ENCODE measurements at regions not wholly inside any gene's neighbourhood (a gene's known extent, or its start where the extent isn't known, plus 50 kb on each side); places are given as distances from the start of the nearest gene placed in this dataset.
"Not testable (repeated sequence)": the region's sequence is repeated elsewhere in the genome, so short reads cannot be mapped to it uniquely, and the experiment has no call there.

GRCh38 chr15:84505552-84505951 is 95.3 kb upstream of the ZSCAN2 start:
- not testable (repeated sequence) for H3K9me3 ChIP-seq (ENCODE audit: control insufficient read depth in 2 of 2, low read length in 2 of 2); H3K36me3 ChIP-seq (ENCODE audit: control insufficient read depth in 2 of 2, insufficient read depth in 2 of 2, low read length in 2 of 2); H3K9ac ChIP-seq (ENCODE audit: low read depth in 1 of 2, low read length in 2 of 2); H3K27ac ChIP-seq (ENCODE audit: low read depth in 2 of 2, low read length in 2 of 2); H3K4me3 ChIP-seq (ENCODE audit: low read length in 2 of 2); H3K4me1 ChIP-seq (ENCODE audit: control insufficient read depth in 2 of 2, insufficient read depth in 2 of 2, low read length in 2 of 2); H3K27me3 ChIP-seq (ENCODE audit: control insufficient read depth in 2 of 2, insufficient read depth in 2 of 2, low read length in 2 of 2)

- H3K27me3 ChIP-seq (ENCODE audit: control insufficient read depth in 2 of 2, insufficient read depth in 2 of 2, low read length in 2 of 2); H3K4me1 ChIP-seq (ENCODE audit: control insufficient read depth in 2 of 2, insufficient read depth in 2 of 2, low read length in 2 of 2); H3K9ac ChIP-seq (ENCODE audit: low read depth in 1 of 2, low read length in 2 of 2); H3K4me3 ChIP-seq (ENCODE audit: low read length in 2 of 2); H3K9me3 ChIP-seq (ENCODE audit: control insufficient read depth in 2 of 2, low read length in 2 of 2); H3K27ac ChIP-seq (ENCODE audit: low read depth in 2 of 2, low read length in 2 of 2); H3K36me3 ChIP-seq (ENCODE audit: control insufficient read depth in 2 of 2, insufficient read depth in 2 of 2, low read length in 2 of 2): not testable (repeated sequence)
These were observed 88.5 kb upstream of the ZSCAN2 start for GRCh38 chr15:84512324-84512723.

- not testable (repeated sequence) for H3K27me3 ChIP-seq (ENCODE audit: control insufficient read depth in 2 of 2, insufficient read depth in 2 of 2, low read length in 2 of 2); H3K9ac ChIP-seq (ENCODE audit: low read depth in 1 of 2, low read length in 2 of 2); H3K36me3 ChIP-seq (ENCODE audit: control insufficient read depth in 2 of 2, insufficient read depth in 2 of 2, low read length in 2 of 2); H3K4me1 ChIP-seq (ENCODE audit: control insufficient read depth in 2 of 2, insufficient read depth in 2 of 2, low read length in 2 of 2); H3K9me3 ChIP-seq (ENCODE audit: control insufficient read depth in 2 of 2, low read length in 2 of 2); H3K27ac ChIP-seq (ENCODE audit: low read depth in 2 of 2, low read length in 2 of 2); H3K4me3 ChIP-seq (ENCODE audit: low read length in 2 of 2)
These were observed 84.0 kb upstream of the ZSCAN2 start for GRCh38 chr15:84516773-84517172.

- H3K4me3 ChIP-seq (ENCODE audit: low read length in 2 of 2); H3K36me3 ChIP-seq (ENCODE audit: control insufficient read depth in 2 of 2, insufficient read depth in 2 of 2, low read length in 2 of 2); H3K27ac ChIP-seq (ENCODE audit: low read depth in 2 of 2, low read length in 2 of 2); H3K4me1 ChIP-seq (ENCODE audit: control insufficient read depth in 2 of 2, insufficient read depth in 2 of 2, low read length in 2 of 2); H3K27me3 ChIP-seq (ENCODE audit: control insufficient read depth in 2 of 2, insufficient read depth in 2 of 2, low read length in 2 of 2); H3K9me3 ChIP-seq (ENCODE audit: control insufficient read depth in 2 of 2, low read length in 2 of 2); H3K9ac ChIP-seq (ENCODE audit: low read depth in 1 of 2, low read length in 2 of 2): not testable (repeated sequence)
These were observed 75.1 kb upstream of the ZSCAN2 start for GRCh38 chr15:84525491-84526344.

- not testable (repeated sequence) for H3K4me1 ChIP-seq (ENCODE audit: control insufficient read depth in 2 of 2, insufficient read depth in 2 of 2, low read length in 2 of 2); H3K9me3 ChIP-seq (ENCODE audit: control insufficient read depth in 2 of 2, low read length in 2 of 2); H3K27me3 ChIP-seq (ENCODE audit: control insufficient read depth in 2 of 2, insufficient read depth in 2 of 2, low read length in 2 of 2); H3K9ac ChIP-seq (ENCODE audit: low read depth in 1 of 2, low read length in 2 of 2); H3K36me3 ChIP-seq (ENCODE audit: control insufficient read depth in 2 of 2, insufficient read depth in 2 of 2, low read length in 2 of 2); H3K27ac ChIP-seq (ENCODE audit: low read depth in 2 of 2, low read length in 2 of 2); H3K4me3 ChIP-seq (ENCODE audit: low read length in 2 of 2)
These were observed 70.1 kb upstream of the ZSCAN2 start for GRCh38 chr15:84530751-84531150.

- not testable (repeated sequence) for H3K4me3 ChIP-seq (ENCODE audit: low read length in 2 of 2); H3K9ac ChIP-seq (ENCODE audit: low read depth in 1 of 2, low read length in 2 of 2); H3K27me3 ChIP-seq (ENCODE audit: control insufficient read depth in 2 of 2, insufficient read depth in 2 of 2, low read length in 2 of 2); H3K9me3 ChIP-seq (ENCODE audit: control insufficient read depth in 2 of 2, low read length in 2 of 2); H3K27ac ChIP-seq (ENCODE audit: low read depth in 2 of 2, low read length in 2 of 2); H3K36me3 ChIP-seq (ENCODE audit: control insufficient read depth in 2 of 2, insufficient read depth in 2 of 2, low read length in 2 of 2); H3K4me1 ChIP-seq (ENCODE audit: control insufficient read depth in 2 of 2, insufficient read depth in 2 of 2, low read length in 2 of 2)
These were observed 69.6 kb upstream of the ZSCAN2 start for GRCh38 chr15:84531223-84531622.

DNA sequence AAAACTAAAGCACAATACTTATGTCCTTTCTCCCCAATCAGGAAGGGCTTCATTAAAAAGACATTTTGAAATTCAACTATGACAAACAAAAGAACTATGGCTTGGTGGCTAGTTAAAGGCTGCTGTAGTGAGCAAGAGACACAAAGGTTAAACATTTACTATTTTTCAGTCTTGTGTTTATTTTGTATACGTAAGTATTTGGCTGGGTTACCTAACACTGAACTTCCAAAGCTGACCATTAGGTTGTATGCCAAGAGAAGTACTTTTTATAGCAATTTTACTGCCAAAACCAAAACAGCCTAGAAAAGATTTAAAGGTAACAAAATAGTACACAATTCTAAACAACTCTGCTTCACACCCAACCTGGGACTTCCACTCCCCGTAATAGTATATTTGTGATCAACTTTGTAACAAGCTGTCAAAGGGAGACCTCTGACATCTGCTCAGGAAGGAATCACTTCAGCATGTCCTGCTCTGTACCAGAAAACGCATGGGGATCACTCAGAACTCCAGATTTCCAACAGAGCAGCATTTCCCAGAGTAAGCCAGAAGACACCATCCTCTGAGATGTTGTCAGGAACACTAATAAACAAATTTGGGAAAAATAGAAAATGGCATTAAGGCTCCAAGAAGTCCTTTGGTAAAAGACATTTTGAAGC is 69.0 kb upstream of the ZSCAN2 start:
- not testable (repeated sequence) for H3K27me3 ChIP-seq (ENCODE audit: control insufficient read depth in 2 of 2, insufficient read depth in 2 of 2, low read length in 2 of 2); H3K4me3 ChIP-seq (ENCODE audit: low read length in 2 of 2); H3K4me1 ChIP-seq (ENCODE audit: control insufficient read depth in 2 of 2, insufficient read depth in 2 of 2, low read length in 2 of 2); H3K9me3 ChIP-seq (ENCODE audit: control insufficient read depth in 2 of 2, low read length in 2 of 2); H3K27ac ChIP-seq (ENCODE audit: low read depth in 2 of 2, low read length in 2 of 2); H3K36me3 ChIP-seq (ENCODE audit: control insufficient read depth in 2 of 2, insufficient read depth in 2 of 2, low read length in 2 of 2); H3K9ac ChIP-seq (ENCODE audit: low read depth in 1 of 2, low read length in 2 of 2)

- not testable (repeated sequence) for H3K36me3 ChIP-seq (ENCODE audit: control insufficient read depth in 2 of 2, insufficient read depth in 2 of 2, low read length in 2 of 2); H3K27ac ChIP-seq (ENCODE audit: low read depth in 2 of 2, low read length in 2 of 2); H3K4me3 ChIP-seq (ENCODE audit: low read length in 2 of 2); H3K9ac ChIP-seq (ENCODE audit: low read depth in 1 of 2, low read length in 2 of 2); H3K4me1 ChIP-seq (ENCODE audit: control insufficient read depth in 2 of 2, insufficient read depth in 2 of 2, low read length in 2 of 2); H3K9me3 ChIP-seq (ENCODE audit: control insufficient read depth in 2 of 2, low read length in 2 of 2); H3K27me3 ChIP-seq (ENCODE audit: control insufficient read depth in 2 of 2, insufficient read depth in 2 of 2, low read length in 2 of 2)
These were observed 67.1 kb upstream of the ZSCAN2 start for GRCh38 chr15:84533705-84534104.

DNA sequence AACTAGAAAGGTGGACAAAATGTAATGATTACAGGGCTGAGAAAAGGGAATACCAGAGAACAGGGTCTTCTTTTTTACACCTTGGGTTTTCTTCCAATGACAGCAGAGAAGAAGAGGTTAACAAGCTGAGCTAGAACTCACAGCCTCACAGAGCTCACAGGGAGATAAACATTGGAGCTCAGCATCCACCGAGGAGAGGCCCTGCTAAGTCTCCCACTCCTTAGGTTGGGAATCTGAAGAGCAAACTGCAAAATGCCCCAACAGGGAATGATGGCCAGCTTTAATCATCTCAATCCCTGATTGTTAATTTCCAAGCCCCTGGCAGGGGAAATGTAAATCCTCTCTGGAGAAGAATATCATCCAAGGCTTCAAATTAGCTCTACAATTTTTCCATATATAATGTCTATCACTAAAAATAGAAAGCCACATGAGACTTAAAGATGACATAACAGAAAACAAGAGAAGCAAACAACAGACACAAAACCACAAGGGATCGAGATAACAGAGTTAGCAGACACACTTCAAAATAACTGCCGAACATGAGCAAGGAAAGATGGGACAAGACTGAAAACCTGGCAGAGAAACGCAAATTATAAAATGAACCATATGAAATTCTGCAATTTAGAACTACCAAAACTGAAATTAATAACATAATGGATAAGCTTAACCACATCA is 66.1 kb upstream of the ZSCAN2 start:
- H3K27me3 ChIP-seq (ENCODE audit: control insufficient read depth in 2 of 2, insufficient read depth in 2 of 2, low read length in 2 of 2); H3K4me1 ChIP-seq (ENCODE audit: control insufficient read depth in 2 of 2, insufficient read depth in 2 of 2, low read length in 2 of 2); H3K4me3 ChIP-seq (ENCODE audit: low read length in 2 of 2); H3K9me3 ChIP-seq (ENCODE audit: control insufficient read depth in 2 of 2, low read length in 2 of 2); H3K36me3 ChIP-seq (ENCODE audit: control insufficient read depth in 2 of 2, insufficient read depth in 2 of 2, low read length in 2 of 2); H3K27ac ChIP-seq (ENCODE audit: low read depth in 2 of 2, low read length in 2 of 2); H3K9ac ChIP-seq (ENCODE audit: low read depth in 1 of 2, low read length in 2 of 2): not testable (repeated sequence)

DNA sequence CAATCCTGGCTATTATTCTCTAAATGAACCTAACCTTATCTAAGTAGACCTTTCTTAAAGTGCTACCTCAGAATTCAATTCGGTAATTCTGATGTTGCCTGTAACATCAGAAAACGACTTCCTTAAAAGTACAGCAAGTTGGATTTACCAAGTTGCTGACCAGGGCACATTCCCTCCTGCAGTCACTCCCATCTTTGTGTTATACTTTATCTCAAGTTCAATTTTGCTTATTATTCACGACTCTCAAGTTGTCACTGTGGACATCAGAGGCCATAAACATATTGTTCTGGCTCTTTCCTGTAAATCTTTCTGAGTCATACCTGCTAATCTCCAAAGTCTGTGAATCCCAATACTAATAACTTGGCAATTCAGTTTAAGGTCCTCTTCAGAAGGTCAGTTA is 64.6 kb upstream of the ZSCAN2 start:
- not testable (repeated sequence) for H3K36me3 ChIP-seq (ENCODE audit: control insufficient read depth in 2 of 2, insufficient read depth in 2 of 2, low read length in 2 of 2); H3K27ac ChIP-seq (ENCODE audit: low read depth in 2 of 2, low read length in 2 of 2); H3K27me3 ChIP-seq (ENCODE audit: control insufficient read depth in 2 of 2, insufficient read depth in 2 of 2, low read length in 2 of 2); H3K9ac ChIP-seq (ENCODE audit: low read depth in 1 of 2, low read length in 2 of 2); H3K9me3 ChIP-seq (ENCODE audit: control insufficient read depth in 2 of 2, low read length in 2 of 2); H3K4me1 ChIP-seq (ENCODE audit: control insufficient read depth in 2 of 2, insufficient read depth in 2 of 2, low read length in 2 of 2); H3K4me3 ChIP-seq (ENCODE audit: low read length in 2 of 2)
